GM19395 (cell line): ENCODE measurements at regions not wholly inside any gene's neighbourhood (a gene's known extent, or its start where the extent isn't known, plus 50 kb on each side); places are given as distances from the start of the nearest gene placed in this dataset.

ENCODE experiments used
- ATAC-seq: cut with Tn5 transposase; IDR thresholded peaks from one replicate; pipeline ENCODE4 v1.9.1; 2021; ENCODE audit warnings: mild to moderate bottlenecking, moderate library complexity; ENCODE audit not compliant: unreplicated experiment

- ATAC-seq: no peak
Measured at GRCh38 chr5:121175986-121176385, 675.7 kb upstream of the FTMT start.

DNA sequence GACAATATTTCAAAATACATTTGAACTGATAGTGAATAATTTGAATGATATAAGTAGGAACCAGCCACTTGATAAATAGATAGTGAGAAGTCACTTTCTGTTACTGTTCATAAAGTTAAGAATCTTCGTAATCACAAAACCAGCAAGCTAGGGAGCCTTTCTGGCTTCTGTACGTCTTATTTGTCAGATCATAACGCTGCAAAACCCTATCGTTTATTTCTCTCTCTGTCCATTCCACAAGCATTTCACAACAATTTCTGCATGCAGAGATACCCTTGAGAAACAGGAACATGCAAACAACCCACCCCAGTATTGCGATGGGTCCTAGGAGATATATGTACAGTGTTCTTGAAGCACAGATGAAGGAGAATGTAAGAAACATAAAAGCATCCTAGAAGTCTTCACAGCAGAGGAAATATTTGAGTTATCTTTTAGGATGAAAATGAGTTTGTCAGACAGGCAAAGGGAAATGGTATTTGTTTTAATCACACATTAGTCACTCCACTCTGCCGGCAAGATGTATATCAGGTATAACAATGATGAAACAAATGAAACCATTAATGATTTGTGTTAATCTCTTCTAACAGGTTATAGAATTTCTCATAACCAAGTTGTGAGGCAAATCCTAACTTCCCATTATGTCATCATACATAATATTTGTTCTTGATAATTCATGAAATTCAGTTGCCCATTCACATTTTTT lies 668.7 kb upstream of the FTMT start:
- no peak for ATAC-seq

GRCh38 chr5:121188849-121189248 lies 662.8 kb upstream of the FTMT start:
- no peak for ATAC-seq

DNA sequence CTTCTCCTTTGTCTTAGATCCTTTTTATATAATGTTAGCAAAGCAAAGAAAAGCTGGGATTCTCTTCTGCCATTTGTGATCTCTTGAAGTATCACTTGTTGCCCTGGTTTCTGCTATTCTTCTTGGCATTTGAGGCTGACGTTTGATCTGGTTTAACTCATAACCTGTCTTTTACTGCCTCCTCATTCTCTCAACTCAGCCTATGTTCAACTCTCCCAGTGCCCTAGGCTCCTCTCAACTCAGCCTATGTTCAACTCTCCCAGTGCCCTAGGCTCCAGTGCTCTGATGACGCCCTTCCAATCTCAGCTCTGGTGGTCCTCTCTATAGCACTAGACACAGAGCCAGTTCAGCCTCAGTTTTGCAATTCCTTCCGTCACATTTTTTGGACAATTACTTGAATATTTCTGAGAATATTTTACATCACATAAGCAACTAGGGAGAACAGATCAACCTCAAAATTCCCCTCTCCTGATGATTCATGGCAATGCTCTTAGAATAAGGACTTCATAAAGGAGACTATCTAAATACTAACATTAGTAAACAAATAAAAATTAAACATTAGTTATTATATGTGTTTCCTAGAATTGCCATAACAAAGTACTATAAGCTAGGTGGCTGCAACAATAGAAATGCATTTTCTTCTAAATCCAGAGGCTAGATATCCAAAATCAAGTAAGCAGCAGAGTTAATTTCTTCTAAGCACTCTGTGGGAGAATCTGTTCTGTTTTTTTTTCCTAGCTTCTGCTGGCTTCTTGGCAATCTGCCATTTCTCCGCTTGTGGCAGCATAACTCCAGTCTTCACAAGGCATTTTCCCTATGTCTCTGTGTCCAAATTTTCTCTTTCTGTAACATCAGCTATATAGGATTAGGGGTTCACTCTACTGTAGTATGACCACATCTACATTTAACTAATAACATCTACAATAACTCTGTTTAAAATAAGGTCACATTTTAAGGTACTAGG lies 662.1 kb upstream of the FTMT start:
- ATAC-seq: no peak

DNA sequence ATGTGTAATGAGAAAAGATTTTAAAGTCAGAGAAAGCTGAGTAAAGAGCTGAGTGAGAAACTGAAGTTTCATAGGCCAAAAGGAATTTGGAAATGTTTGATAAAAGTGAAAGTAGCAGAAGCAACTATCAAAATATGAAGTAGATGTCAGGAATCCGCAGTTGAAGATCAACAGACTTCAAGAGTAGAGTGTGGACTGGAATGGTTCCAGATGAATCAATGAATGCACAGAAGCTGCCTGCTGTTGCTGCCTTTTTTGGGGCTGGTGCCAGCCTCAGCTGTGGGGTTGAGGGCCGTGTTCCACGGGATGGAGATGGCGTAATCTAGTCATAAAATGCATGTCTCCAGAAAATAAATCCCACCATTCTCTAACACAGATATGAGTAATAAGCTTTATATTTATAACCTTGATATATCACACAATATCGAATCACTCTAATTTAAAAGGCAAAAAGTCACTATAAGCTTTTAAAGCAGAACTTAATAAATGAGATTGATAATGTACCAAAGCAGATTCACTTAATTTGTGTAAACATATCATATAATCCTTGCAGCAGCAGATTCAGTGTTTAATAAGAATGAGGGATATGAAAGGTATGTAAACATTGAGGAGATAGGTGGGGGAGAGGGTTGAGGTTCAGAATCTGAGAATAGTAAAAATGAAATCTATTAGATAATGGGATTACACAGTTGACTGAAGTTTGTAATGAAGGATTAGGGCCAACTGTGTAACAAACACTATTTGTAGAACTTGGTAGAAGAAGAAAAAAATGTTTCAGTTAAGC lies 652.3 kb upstream of the FTMT start:
- no peak for ATAC-seq

- no peak for ATAC-seq
Measured at GRCh38 chr5:121218086-121218485, 633.6 kb upstream of the FTMT start.

GRCh38 chr5:121221483-121221882 lies 630.2 kb upstream of the FTMT start:
- no peak for ATAC-seq

DNA sequence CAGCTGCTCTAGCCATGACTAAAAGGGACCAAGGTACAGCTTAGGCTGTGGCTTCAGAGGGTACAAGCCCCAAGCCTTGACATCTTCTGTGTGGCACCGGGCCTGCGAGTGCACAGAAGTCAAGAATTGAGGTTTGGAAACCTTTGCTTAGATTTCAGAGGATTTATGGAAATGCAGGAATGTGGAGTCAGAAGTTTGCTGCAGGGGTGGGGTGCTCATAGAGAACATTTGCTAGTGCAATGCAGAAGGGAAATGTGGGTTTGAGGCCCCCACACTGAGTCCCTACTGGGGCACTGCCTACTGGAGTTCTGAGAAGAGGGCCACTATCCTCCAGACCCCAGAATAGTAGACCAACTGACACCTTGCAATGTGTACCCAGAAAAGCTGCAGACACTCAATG lies 624.9 kb upstream of the FTMT start:
- ATAC-seq: no peak

- no peak for ATAC-seq
Measured at GRCh38 chr5:121239951-121240350, 611.7 kb upstream of the FTMT start.

- no peak for ATAC-seq
Measured at GRCh38 chr5:121246971-121247370, 604.7 kb upstream of the FTMT start.

DNA sequence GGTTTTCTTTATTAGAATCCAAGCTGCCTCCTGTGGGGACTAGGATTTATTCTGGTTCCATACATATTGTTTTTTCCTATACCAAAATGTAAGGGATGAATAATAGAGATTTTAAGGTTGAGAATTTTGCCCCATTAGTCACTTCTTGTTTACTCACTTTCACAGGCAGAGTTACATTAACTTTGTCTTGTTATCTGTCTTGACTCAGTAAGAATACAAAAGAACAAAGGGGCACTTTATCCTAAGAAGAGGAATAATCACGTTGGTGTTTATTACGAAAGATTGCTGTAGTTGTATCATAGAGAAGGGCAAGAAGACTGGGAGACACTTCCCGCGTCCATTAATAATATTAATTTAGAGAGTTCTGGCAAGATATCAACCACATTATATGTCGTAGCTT lies 599.7 kb upstream of the FTMT start:
- ATAC-seq: no peak

DNA sequence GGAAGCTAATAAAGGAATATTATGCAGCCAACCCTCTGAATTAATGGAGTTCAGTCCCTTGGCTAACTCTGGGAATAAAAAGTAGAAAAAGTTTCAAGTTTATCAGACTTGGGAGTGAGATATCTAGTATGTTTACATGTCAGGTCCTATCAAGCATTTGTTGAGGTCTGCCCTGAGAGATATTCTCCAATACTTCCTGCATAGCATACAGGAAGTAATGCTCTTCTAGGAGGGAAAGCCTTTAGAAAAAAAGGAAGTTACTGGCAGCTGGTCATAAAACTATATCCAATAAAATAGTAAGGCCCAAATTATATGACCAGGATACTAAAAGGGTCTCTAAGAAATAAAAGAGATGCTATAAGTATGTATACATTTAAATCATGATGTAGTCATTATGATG lies 594.1 kb upstream of the FTMT start:
- no peak for ATAC-seq

DNA sequence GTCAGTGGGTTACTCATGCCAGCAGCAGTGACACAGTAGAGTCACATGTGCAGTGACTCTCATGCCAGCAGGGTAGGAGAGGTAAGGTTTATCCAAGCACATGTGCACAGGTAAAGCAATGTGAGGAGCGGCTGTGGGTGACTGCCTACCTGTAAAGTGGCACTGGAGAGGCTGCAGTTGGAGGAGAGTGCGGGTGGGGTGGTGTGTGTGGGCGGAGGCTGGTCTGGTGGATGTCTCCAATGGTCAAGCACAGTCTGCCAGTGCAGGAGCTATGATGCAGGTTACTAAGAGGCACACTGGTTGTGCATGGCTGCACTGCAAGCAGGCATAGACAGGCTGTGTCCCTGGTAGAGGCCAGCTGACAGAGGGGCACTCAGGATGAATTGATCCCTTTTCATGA lies 588.2 kb upstream of the FTMT start:
- ATAC-seq: no peak

DNA sequence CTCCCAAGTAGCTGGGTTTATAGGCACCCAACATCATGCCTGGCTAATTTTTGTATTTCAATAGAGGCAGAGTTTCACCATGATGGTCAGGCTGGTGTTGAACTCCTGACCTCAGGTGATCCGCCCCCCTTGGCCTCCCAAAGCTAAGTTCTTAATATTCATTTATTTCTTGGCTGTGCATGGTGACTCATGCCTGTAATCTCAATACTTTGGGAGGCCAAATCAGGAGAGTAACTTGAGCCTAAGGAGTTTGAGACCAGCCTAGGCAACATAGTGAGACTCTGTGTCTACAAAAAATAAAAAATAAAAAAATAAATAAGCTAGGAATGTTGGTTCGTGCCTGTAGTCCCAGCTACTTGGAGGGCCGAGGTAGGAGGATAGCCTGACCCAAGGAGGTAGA lies 587.1 kb upstream of the FTMT start:
- no peak for ATAC-seq

DNA sequence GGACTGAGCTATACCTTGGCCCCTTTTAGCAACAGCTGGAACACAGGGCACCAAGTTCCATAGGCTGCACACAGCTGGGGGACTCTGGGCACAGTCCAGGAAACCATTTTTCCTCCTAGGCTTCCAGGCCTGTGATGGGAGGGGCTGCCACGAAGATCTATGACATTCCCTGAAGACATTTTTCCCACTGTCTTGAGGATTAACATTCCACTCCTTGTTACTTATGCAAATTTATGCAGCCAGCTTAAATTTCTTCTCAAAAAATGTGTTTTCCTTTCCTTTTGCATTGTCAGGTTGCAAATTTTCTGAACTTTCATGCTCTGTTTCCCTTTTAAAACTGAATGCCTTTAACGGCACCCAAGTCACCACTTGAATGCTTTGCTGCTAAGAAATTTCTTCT lies 580.1 kb upstream of the FTMT start:
- ATAC-seq: no peak

- no peak for ATAC-seq
Measured at GRCh38 chr5:121273833-121274433, 577.7 kb upstream of the FTMT start.

DNA sequence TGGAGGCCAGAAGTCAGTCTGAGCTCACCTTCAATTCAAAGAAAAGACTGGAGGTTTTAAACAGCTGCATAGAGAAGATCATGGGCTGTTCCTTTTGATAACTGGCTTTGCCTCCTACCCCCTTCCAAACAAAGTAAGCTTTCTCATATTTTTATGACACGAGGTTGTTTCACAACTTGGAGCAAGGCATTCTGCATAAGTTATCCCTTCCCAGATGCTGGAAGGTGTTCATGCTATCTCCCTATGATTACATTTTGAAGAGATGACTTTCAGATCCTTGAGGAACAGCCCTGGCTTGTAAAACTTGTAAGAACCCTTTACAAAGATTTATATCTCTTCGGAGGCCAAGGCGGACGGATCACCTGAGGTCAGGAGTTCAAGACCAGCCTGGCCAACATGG lies 571.9 kb upstream of the FTMT start:
- no peak for ATAC-seq

GRCh38 chr5:121285801-121286521 lies 565.7 kb upstream of the FTMT start:
- no peak for ATAC-seq

GRCh38 chr5:121288781-121289180 lies 562.9 kb upstream of the FTMT start:
- ATAC-seq: no peak

- ATAC-seq: no peak
Measured at GRCh38 chr5:121292664-121293063, 559.0 kb upstream of the FTMT start.
